Upper lobe of right lung (tissue), 1 donor: ENCODE measurements at regions not wholly inside any gene's neighbourhood (a gene's known extent, or its start where the extent isn't known, plus 50 kb on each side); places are given as distances from the start of the nearest gene placed in this dataset.

Source experiments
- ATAC-seq: fragments of 200-7000 bp; cut with Tn5 transposase; one replicate; pipeline ENCODE4 v1.9.1; 2020; ENCODE audit warnings: mild to moderate bottlenecking, moderate library complexity
- DNase-seq: peaks from one replicate; pipeline ENCODE4 v3.0.0-alpha.2; 2020
- H3K27ac ChIP-seq: fragments of 200-600 bp; one replicate; pipeline ENCODE4 v1.8.0; 2022
- H3K27me3 ChIP-seq: fragments of 200-600 bp; one replicate; pipeline ENCODE4 v1.8.0; 2022; ENCODE audit warnings: mild to moderate bottlenecking
- H3K36me3 ChIP-seq: fragments of 200-600 bp; one replicate; pipeline ENCODE4 v1.8.0; 2022
- H3K4me1 ChIP-seq: fragments of 200-600 bp; one replicate; pipeline ENCODE4 v1.8.0; 2022
- H3K4me3 ChIP-seq: fragments of 200-600 bp; one replicate; pipeline ENCODE4 v1.8.0; 2022; ENCODE audit warnings: mild to moderate bottlenecking
- H3K9me3 ChIP-seq: fragments of 200-600 bp; one replicate; pipeline ENCODE4 v1.8.0; 2022
- intact Hi-C: fragments of 100-400 bp; cut with DNase I; formaldehyde crosslinking; loops from one replicate; pipeline ENCODE4 v1.11.0; 2022
- TF ChIP-seq, protein P1 (sequence below): fragments of 200-600 bp; IDR thresholded peaks from one replicate; pipeline ENCODE4 v1.8.0; 2022; ENCODE audit warnings: antibody characterized with exemption
- donor health status: DM: no; HTN: yes; CAD: no; lungs with severe emphysema.

DNA sequence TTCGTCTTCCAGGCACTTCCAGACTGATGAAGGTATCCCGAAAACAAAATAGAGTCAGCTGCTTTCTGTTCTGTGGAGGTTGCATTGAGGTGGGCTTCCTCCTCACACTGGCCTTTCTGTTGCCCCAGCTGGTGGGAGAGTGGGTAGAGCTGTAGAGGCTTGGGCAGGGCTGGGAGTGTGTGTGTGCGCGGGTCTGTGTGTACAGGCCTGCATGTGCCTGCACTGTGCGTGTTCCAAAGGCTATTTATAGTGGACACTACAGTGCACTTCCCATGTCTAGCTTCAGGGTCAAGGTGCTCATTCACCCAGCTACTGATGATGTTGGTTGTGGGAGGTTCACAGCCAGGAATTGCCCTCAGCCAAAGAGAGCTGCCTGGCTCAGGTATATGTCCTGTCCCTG is 260.1 kb upstream of the HABP2 start:
- intact Hi-C loops = no loop called here
- no peaks in the 10 kb centered on the region for H3K27me3 ChIP-seq
- no peak overlapping the region for H3K4me3 ChIP-seq
- no peaks in the 10 kb centered on the region for H3K9me3 ChIP-seq
- TF ChIP-seq, protein P1, sequence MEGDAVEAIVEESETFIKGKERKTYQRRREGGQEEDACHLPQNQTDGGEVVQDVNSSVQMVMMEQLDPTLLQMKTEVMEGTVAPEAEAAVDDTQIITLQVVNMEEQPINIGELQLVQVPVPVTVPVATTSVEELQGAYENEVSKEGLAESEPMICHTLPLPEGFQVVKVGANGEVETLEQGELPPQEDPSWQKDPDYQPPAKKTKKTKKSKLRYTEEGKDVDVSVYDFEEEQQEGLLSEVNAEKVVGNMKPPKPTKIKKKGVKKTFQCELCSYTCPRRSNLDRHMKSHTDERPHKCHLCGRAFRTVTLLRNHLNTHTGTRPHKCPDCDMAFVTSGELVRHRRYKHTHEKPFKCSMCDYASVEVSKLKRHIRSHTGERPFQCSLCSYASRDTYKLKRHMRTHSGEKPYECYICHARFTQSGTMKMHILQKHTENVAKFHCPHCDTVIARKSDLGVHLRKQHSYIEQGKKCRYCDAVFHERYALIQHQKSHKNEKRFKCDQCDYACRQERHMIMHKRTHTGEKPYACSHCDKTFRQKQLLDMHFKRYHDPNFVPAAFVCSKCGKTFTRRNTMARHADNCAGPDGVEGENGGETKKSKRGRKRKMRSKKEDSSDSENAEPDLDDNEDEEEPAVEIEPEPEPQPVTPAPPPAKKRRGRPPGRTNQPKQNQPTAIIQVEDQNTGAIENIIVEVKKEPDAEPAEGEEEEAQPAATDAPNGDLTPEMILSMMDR = no peak
- H3K4me1 ChIP-seq = no peaks in the 10 kb centered on the region
- no peak overlapping the region for H3K27ac ChIP-seq
- DNase-seq (no peak), ATAC-seq (peak; percentile 56)
- no peaks in the 10 kb centered on the region for H3K36me3 ChIP-seq

GRCh38 chr10:113293167-113293566 is 259.7 kb upstream of the HABP2 start:
- DNase-seq (no peak), ATAC-seq (peak; percentile 45)
- Histone ChIP-seq H3K27ac (no peak overlapping the region), H3K4me1 (no peaks in the 10 kb centered on the region), H3K27me3 (no peaks in the 10 kb centered on the region), H3K36me3 (no peaks in the 10 kb centered on the region), H3K9me3 (no peaks in the 10 kb centered on the region), H3K4me3 (no peak overlapping the region)
- TF ChIP-seq, protein P1 = no peak
- intact Hi-C loops = no loop called here

GRCh38 chr10:113294868-113295267 is 258.0 kb upstream of the HABP2 start:
- H3K27me3 ChIP-seq = no peaks in the 10 kb centered on the region
- DNase-seq = no peak
- H3K4me1 ChIP-seq = no peaks in the 10 kb centered on the region
- intact Hi-C loops = no loop called here
- no peak overlapping the region for H3K4me3 ChIP-seq
- H3K9me3 ChIP-seq = no peaks in the 10 kb centered on the region
- no peak for ATAC-seq
- TF ChIP-seq, protein P1 = no peak
- no peaks in the 10 kb centered on the region for H3K36me3 ChIP-seq
- no peak overlapping the region for H3K27ac ChIP-seq

DNA sequence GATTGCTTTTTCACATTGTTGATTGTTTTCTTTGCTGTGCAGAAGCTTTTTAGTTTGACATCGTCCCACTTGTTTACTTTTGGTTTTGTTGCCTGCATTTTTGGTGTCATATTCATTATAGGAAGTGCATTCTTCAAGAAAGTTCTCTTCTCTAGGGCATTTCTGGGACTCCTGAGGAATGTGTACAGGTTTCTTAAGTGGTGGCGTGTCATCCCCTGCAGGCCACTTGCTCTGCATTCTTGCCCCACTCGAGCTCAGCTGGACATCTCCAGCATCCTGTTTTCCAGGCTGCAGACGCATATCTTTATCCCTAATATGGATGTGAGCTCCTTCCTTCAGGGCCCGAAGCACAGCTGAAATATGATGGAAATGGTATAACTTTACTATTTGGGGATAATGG is 255.6 kb upstream of the HABP2 start:
- Histone ChIP-seq H3K27ac (no peak overlapping the region), H3K4me3 (no peak overlapping the region), H3K4me1 (no peaks in the 10 kb centered on the region), H3K9me3 (no peaks in the 10 kb centered on the region), H3K36me3 (no peaks in the 10 kb centered on the region), H3K27me3 (no peaks in the 10 kb centered on the region)
- TF ChIP-seq, protein P1 = no peak
- DNase-seq = no peak
- intact Hi-C loops = no loop called here
- peak; percentile 50 for ATAC-seq

GRCh38 chr10:113298616-113299015 is 254.2 kb upstream of the HABP2 start:
- no peak overlapping the region for H3K27ac ChIP-seq
- no peak for DNase-seq
- no peaks in the 10 kb centered on the region for H3K9me3 ChIP-seq
- H3K27me3 ChIP-seq = no peaks in the 10 kb centered on the region
- TF ChIP-seq, protein P1 = no peak
- intact Hi-C loops = no loop called here
- no peaks in the 10 kb centered on the region for H3K4me1 ChIP-seq
- no peaks in the 10 kb centered on the region for H3K36me3 ChIP-seq
- no peak overlapping the region for H3K4me3 ChIP-seq
- ATAC-seq = no peak

- Histone ChIP-seq H3K4me3 (no peak overlapping the region), H3K27me3 (no peaks in the 10 kb centered on the region), H3K27ac (no peak overlapping the region), H3K9me3 (no peaks in the 10 kb centered on the region), H3K36me3 (no peaks in the 10 kb centered on the region), H3K4me1 (no peaks in the 10 kb centered on the region)
- intact Hi-C loops = no loop called here
- DNase-seq (no peak), ATAC-seq (no peak)
- TF ChIP-seq, protein P1 = no peak
Measured at GRCh38 chr10:113300201-113300600, 252.7 kb upstream of the HABP2 start.
